ENCODE measurements at regions not wholly inside any gene's neighbourhood (a gene's known extent, or its start where the extent isn't known, plus 50 kb on each side); places are given as distances from the start of the nearest gene placed in this dataset.

DNA sequence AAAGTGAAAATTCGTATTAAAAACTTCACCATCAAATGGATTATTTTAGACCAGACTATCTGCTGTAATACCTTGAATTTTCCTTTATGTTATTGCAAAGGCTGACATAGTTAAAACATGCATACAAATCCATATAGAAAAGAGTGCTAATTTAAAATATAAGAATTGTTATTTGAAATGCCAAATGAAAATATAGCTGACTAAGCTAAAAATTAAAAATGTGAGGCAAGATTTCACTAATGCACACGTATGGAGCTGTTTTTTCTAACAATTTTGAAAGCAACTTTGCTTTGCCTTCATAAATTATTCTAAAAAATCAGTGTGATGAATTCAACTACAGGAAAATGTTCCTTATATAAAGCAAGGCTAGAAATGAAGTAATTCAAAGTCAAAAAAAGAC, 62.5 kb downstream of the MPP7 start:
- TF ChIP-seq EZH2phosphoT487 (IDR thresholded peaks at IDR 0.05; ENCODE audit: borderline replicate concordance, low read depth) (no peak), POLR2AphosphoS5 (IDR thresholded peaks at IDR 0.05; ENCODE audit: low read depth, low read length) (no peak), JUND (IDR thresholded peaks at IDR 0.05) (no peak), MXI1 (IDR thresholded peaks at IDR 0.05; ENCODE audit: low read depth, low read length) (no peak)
- TF ChIP-seq, protein P1, sequence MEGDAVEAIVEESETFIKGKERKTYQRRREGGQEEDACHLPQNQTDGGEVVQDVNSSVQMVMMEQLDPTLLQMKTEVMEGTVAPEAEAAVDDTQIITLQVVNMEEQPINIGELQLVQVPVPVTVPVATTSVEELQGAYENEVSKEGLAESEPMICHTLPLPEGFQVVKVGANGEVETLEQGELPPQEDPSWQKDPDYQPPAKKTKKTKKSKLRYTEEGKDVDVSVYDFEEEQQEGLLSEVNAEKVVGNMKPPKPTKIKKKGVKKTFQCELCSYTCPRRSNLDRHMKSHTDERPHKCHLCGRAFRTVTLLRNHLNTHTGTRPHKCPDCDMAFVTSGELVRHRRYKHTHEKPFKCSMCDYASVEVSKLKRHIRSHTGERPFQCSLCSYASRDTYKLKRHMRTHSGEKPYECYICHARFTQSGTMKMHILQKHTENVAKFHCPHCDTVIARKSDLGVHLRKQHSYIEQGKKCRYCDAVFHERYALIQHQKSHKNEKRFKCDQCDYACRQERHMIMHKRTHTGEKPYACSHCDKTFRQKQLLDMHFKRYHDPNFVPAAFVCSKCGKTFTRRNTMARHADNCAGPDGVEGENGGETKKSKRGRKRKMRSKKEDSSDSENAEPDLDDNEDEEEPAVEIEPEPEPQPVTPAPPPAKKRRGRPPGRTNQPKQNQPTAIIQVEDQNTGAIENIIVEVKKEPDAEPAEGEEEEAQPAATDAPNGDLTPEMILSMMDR (IDR thresholded peaks at IDR 0.05), result no peak
- TF ChIP-seq, protein P2, sequence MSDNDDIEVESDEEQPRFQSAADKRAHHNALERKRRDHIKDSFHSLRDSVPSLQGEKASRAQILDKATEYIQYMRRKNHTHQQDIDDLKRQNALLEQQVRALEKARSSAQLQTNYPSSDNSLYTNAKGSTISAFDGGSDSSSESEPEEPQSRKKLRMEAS (IDR thresholded peaks at IDR 0.05; ENCODE audit: low read depth), result no peak
- TF ChIP-seq, protein P3, sequence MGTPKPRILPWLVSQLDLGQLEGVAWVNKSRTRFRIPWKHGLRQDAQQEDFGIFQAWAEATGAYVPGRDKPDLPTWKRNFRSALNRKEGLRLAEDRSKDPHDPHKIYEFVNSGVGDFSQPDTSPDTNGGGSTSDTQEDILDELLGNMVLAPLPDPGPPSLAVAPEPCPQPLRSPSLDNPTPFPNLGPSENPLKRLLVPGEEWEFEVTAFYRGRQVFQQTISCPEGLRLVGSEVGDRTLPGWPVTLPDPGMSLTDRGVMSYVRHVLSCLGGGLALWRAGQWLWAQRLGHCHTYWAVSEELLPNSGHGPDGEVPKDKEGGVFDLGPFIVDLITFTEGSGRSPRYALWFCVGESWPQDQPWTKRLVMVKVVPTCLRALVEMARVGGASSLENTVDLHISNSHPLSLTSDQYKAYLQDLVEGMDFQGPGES (IDR thresholded peaks at IDR 0.05; ENCODE audit: low read depth, low read length), result no peak
- TF ChIP-seq, protein P4, sequence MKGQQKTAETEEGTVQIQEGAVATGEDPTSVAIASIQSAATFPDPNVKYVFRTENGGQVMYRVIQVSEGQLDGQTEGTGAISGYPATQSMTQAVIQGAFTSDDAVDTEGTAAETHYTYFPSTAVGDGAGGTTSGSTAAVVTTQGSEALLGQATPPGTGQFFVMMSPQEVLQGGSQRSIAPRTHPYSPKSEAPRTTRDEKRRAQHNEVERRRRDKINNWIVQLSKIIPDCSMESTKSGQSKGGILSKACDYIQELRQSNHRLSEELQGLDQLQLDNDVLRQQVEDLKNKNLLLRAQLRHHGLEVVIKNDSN (IDR thresholded peaks at IDR 0.05; ENCODE audit: borderline replicate concordance, low read depth), result no peak
